GM12891 (cell line): ENCODE measurements at regions not wholly inside any gene's neighbourhood (a gene's known extent, or its start where the extent isn't known, plus 50 kb on each side); places are given as distances from the start of the nearest gene placed in this dataset.

Source experiments
- PAX5 ChIP-seq: IDR thresholded peaks from 2 replicates; pipeline ENCODE4 v1.6.1; 2011; ENCODE audit warnings: low read length, moderate library complexity, mild to moderate bottlenecking; ENCODE audit not compliant: insufficient read depth, severe bottlenecking
- POLR2A ChIP-seq: IDR thresholded peaks from 2 replicates; pipeline ENCODE4 v1.6.1; 2011; ENCODE audit warnings: low read depth, low read length, control low read depth
- POLR2AphosphoS5 ChIP-seq: IDR thresholded peaks from 2 replicates; pipeline ENCODE4 v1.6.1; 2011; ENCODE audit warnings: low read depth, low read length, control low read depth
- POU2F2 ChIP-seq: IDR thresholded peaks from 2 replicates; pipeline ENCODE4 v1.6.1; 2011; ENCODE audit warnings: low read depth, mild to moderate bottlenecking, control low read depth, low read length, moderate library complexity
- SPI1 ChIP-seq: IDR thresholded peaks from 2 replicates; pipeline ENCODE4 v1.6.1; 2011; ENCODE audit warnings: low read depth, low read length, control low read depth
- TAF1 ChIP-seq: IDR thresholded peaks from 2 replicates; pipeline ENCODE4 v1.6.1; 2011; ENCODE audit warnings: low read depth, low read length, control low read depth

DNA sequence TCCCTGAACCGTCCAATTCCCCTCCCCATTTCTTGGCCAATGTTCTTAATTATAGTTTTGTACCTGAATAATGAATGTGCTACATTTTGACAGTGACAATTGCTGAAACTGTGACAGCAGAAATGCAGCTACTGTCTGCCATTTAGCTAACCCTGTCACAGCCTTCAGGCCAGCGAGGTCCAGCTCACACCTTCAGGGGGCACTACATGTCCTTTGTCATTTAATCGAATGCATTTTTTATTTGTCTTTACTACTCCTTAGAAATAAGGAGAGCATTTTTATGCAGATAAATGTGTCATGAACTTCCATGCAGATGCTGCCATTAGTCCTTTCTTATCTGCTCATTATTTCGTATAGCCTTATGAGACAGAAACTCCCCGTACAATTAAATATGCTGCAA is 159.9 kb downstream of the MZT1 start:
- TF ChIP-seq POLR2A (no peak), SPI1 (no peak), TAF1 (no peak), POLR2AphosphoS5 (no peak), POU2F2 (no peak), PAX5 (no peak)
